Heart left ventricle (tissue), 13 donors: ENCODE measurements at regions not wholly inside any gene's neighbourhood (a gene's known extent, or its start where the extent isn't known, plus 50 kb on each side); places are given as distances from the start of the nearest gene placed in this dataset.

Experiments used
- POLR2A ChIP-seq, 2 donors: fragments of 450-650 bp; IDR thresholded peaks; one replicate each; pipeline ENCODE4 v1.6.1; 2017; ENCODE audit warnings: antibody characterized with exemption in 2 of 2, mild to moderate bottlenecking in 2 of 2, moderate library complexity in 2 of 2
- TF ChIP-seq, protein P1 (sequence below), 12 donors: fragments of 200-600 bp; sonication (generic) in 4 of 12; IDR thresholded peaks; one replicate each; pipeline versions ENCODE4 v1.5.0 to v1.8.0; 2018 to 2022; ENCODE audit warnings: antibody characterized with exemption in 12 of 12, mild to moderate bottlenecking in 5 of 12
- donor health status: ischemic (EF 13 %, LVEDD 7.1; RV severe dilation, severe dysfunction).
- donor health status: DM: no; HTN: yes; CAD: no.
- donor health status: DM: no; HTN: no; CAD: no.
- donor health status: ischemic (EF 25% LVEDD 6.9; RV normal size, moderate dysfunction).
- donor health status: ischemic (EF 25% LVEDD 5.7; RV mildly dilated, moderate dysfunction).
- donor health status: ischemic (EF 35%, LVEDD 5.7; RV mildly dilated, moderate dysfunction).
- donor health status: nonischemic (EF 11% LVEDD 7.7; RV severe dilation, severe dysfunction).
- donor health status: DM: yes; HTN: yes; CAD: no.
- donor health status: PGD.
- donor health status: ischemic (EF 29% LVEDD 5.4; RV normal size, mild dysfunction).
- donor health status: nonischemic (EF 23%, LVEDD 6.1; RV moderate dilation, normal function).

DNA sequence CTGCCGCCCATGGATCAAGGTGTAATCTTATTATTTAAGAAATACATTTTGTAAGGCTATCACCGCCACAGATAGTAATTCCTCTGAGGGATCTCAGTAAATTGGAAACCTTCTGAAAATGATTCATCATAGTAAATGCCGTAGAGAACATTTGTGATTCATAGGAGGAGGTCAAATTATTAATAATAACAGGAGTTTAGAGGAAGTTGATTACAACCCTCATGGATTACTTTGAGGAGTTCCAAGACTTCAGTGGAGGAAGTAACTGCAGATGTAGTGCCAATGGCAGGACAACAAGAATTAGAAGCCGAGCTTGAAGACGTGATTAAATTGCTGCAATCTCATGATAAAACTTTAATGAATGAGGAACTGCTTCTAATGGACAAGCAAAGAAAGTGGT, 280.1 kb downstream of the PTPRC start:
- TF ChIP-seq, protein P1, sequence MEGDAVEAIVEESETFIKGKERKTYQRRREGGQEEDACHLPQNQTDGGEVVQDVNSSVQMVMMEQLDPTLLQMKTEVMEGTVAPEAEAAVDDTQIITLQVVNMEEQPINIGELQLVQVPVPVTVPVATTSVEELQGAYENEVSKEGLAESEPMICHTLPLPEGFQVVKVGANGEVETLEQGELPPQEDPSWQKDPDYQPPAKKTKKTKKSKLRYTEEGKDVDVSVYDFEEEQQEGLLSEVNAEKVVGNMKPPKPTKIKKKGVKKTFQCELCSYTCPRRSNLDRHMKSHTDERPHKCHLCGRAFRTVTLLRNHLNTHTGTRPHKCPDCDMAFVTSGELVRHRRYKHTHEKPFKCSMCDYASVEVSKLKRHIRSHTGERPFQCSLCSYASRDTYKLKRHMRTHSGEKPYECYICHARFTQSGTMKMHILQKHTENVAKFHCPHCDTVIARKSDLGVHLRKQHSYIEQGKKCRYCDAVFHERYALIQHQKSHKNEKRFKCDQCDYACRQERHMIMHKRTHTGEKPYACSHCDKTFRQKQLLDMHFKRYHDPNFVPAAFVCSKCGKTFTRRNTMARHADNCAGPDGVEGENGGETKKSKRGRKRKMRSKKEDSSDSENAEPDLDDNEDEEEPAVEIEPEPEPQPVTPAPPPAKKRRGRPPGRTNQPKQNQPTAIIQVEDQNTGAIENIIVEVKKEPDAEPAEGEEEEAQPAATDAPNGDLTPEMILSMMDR (IDR thresholded peaks at IDR 0.05) = no peak
- no peak for TF ChIP-seq POLR2A (IDR thresholded peaks at IDR 0.05)
